ENCODE measurements at regions not wholly inside any gene's neighbourhood (a gene's known extent, or its start where the extent isn't known, plus 50 kb on each side); places are given as distances from the start of the nearest gene placed in this dataset.

DNA sequence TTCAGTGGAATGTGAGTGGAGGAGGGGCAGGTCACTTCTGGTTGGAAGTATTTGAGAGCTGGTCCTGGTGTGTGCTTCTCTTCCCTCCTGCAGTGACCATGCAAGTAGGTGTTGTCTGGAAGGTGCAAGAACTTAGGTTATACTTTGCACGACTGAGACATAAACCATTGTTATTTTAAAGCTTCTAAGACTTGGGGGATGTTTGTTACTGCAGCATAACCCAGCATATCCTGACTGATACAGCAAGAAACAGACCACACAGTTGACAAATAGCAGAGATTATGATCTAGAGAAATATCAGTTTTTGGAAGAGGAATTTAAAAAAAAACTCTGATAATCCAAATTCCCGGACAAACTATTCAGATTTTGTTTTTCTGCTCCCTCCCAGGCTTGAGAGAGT lies 130.8 kb downstream of the ACTR3 start (continued):
- TF ChIP-seq, protein P1, sequence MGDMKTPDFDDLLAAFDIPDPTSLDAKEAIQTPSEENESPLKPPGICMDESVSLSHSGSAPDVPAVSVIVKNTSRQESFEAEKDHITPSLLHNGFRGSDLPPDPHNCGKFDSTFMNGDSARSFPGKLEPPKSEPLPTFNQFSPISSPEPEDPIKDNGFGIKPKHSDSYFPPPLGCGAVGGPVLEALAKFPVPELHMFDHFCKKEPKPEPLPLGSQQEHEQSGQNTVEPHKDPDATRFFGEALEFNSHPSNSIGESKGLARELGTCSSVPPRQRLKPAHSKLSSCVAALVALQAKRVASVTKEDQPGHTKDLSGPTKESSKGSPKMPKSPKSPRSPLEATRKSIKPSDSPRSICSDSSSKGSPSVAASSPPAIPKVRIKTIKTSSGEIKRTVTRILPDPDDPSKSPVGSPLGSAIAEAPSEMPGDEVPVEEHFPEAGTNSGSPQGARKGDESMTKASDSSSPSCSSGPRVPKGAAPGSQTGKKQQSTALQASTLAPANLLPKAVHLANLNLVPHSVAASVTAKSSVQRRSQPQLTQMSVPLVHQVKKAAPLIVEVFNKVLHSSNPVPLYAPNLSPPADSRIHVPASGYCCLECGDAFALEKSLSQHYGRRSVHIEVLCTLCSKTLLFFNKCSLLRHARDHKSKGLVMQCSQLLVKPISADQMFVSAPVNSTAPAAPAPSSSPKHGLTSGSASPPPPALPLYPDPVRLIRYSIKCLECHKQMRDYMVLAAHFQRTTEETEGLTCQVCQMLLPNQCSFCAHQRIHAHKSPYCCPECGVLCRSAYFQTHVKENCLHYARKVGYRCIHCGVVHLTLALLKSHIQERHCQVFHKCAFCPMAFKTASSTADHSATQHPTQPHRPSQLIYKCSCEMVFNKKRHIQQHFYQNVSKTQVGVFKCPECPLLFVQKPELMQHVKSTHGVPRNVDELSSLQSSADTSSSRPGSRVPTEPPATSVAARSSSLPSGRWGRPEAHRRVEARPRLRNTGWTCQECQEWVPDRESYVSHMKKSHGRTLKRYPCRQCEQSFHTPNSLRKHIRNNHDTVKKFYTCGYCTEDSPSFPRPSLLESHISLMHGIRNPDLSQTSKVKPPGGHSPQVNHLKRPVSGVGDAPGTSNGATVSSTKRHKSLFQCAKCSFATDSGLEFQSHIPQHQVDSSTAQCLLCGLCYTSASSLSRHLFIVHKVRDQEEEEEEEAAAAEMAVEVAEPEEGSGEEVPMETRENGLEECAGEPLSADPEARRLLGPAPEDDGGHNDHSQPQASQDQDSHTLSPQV (IDR thresholded peaks at IDR 0.05), result no peak
- TF ChIP-seq RCOR1 (conservative IDR thresholded peaks at IDR 0.05; ENCODE audit: low read depth, low read length) (no peak), SIN3A (IDR thresholded peaks at IDR 0.05; ENCODE audit: low read depth, low read length) (no peak), SMC3 (IDR thresholded peaks at IDR 0.05; ENCODE audit: borderline replicate concordance, low read length) (no peak), CBX3 (IDR thresholded peaks at IDR 0.05; ENCODE audit: borderline replicate concordance, low read depth) (no peak), SREBF1 (IDR thresholded peaks at IDR 0.05; ENCODE audit: low read length) (no peak), PAX8 (IDR thresholded peaks at IDR 0.05) (no peak), NFXL1 (IDR thresholded peaks at IDR 0.05; ENCODE audit: borderline replicate concordance) (no peak), RFX5 (IDR thresholded peaks at IDR 0.05; ENCODE audit: low read depth, low read length) (no peak)
- TF ChIP-seq, protein P2, sequence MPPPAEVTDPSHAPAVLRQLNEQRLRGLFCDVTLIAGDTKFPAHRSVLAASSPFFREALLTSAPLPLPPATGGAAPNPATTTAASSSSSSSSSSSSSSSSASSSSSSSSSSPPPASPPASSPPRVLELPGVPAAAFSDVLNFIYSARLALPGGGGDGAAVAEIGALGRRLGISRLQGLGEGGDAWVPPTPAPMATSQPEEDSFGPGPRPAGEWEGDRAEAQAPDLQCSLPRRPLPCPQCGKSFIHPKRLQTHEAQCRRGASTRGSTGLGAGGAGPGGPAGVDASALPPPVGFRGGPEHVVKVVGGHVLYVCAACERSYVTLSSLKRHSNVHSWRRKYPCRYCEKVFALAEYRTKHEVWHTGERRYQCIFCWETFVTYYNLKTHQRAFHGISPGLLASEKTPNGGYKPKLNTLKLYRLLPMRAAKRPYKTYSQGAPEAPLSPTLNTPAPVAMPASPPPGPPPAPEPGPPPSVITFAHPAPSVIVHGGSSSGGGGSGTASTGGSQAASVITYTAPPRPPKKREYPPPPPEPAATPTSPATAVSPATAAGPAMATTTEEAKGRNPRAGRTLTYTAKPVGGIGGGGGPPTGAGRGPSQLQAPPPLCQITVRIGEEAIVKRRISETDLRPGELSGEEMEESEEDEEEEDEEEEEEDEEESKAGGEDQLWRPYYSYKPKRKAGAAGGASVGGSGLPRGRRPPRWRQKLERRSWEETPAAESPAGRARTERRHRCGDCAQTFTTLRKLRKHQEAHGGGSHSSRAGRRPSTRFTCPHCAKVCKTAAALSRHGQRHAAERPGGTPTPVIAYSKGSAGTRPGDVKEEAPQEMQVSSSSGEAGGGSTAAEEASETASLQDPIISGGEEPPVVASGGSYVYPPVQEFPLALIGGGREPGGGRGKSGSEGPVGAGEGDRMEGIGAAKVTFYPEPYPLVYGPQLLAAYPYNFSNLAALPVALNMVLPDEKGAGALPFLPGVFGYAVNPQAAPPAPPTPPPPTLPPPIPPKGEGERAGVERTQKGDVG (CRISPR knock-in tag; IDR thresholded peaks at IDR 0.05), result no peak
